A549 (cell line): ENCODE measurements at regions not wholly inside any gene's neighbourhood (a gene's known extent, or its start where the extent isn't known, plus 50 kb on each side); places are given as distances from the start of the nearest gene placed in this dataset.

Experiments
- ATAC-seq, 2 experiments: fragments of 200-7000 bp in 1 of 2; fragments of >200 bp in 1 of 2; cut with Nextera tagmentation in 1 of 2; cut with Tn5 transposase in 1 of 2; 3 replicates each; pipeline versions ENCODE4 v1.8.0 to v1.9.1; 2018 to 2020; ENCODE audit warnings: mild to moderate bottlenecking in 1 of 2, moderate library complexity in 1 of 2
- CTCF ChIA-PET: fragments of 300-600 bp; sonication (Branson Sonifier 250); formaldehyde crosslinking; extraction: SDS; loops from one replicate; lab custom pipeline; 2021; ENCODE audit warnings: antibody characterized with exemption, inconsistent platforms; lab: Yijun Ruan, JAX
- POLR2A ChIA-PET: fragments of 350-600 bp; formaldehyde crosslinking; extraction: SDS; loops from one replicate; lab custom pipeline; 2021; ENCODE audit warnings: antibody characterized with exemption, inconsistent platforms; lab: Yijun Ruan, JAX
- DNase-seq, 2 experiments: peaks; one replicate each; pipeline versions ENCODE4 v3.0.0 to v3.0.0-alpha.2; 2011 to 2016; ENCODE audit warnings: low read depth in 1 of 2, low spot score in 1 of 2
- FAIRE-seq: peaks from 2 replicates; lab custom pipeline; 2011; peaks lifted over from hg19 to GRCh38; lab: Jason Lieb, UNC
- H3K27ac ChIP-seq, 2 experiments: fragments of >200 bp; sonication (Bioruptor Twin); formaldehyde crosslinking; 3 replicates each; pipeline ENCODE4 v1.5.1; 2016 to 2017
- H3K4me1 ChIP-seq: fragments of >200 bp; sonication (Bioruptor Twin); formaldehyde crosslinking; 3 replicates; pipeline ENCODE4 v1.6.1; 2016
- H3K4me2 ChIP-seq: fragments of >200 bp; sonication (Bioruptor Twin); formaldehyde crosslinking; 3 replicates; pipeline ENCODE4 v1.6.1; 2016
- H3K4me3 ChIP-seq: fragments of >200 bp; sonication (Bioruptor Twin); formaldehyde crosslinking; 3 replicates; pipeline ENCODE4 v1.5.1; 2016
- H3K9me3 ChIP-seq: fragments of >200 bp; sonication (Bioruptor Twin); formaldehyde crosslinking; 3 replicates; pipeline ENCODE4 v1.6.1; 2016
- BHLHE40 ChIP-seq: IDR thresholded peaks from 2 replicates; pipeline ENCODE4 v1.6.1; 2012; ENCODE audit warnings: low read depth, low read length, inconsistent platforms
- CBX8 ChIP-seq: fragments of 200-600 bp; sonication (generic); IDR thresholded peaks from 2 replicates; pipeline ENCODE4 v1.6.1; 2016
- CHD4 ChIP-seq: fragments of 200-600 bp; sonication (generic); IDR thresholded peaks from 2 replicates; pipeline ENCODE4 v1.6.1; 2016; ENCODE audit warnings: antibody characterized with exemption, mild to moderate bottlenecking, borderline replicate concordance
- EHF ChIP-seq: fragments of 250-450 bp; sonication (Bioruptor Pico); IDR thresholded peaks from 2 replicates; pipeline ENCODE4 v1.5.0; 2020; ENCODE audit warnings: mild to moderate bottlenecking
- EHMT2 ChIP-seq: fragments of 200-600 bp; sonication (generic); IDR thresholded peaks from 2 replicates; pipeline ENCODE4 v1.6.1; 2016; ENCODE audit warnings: antibody characterized with exemption, low read depth, mild to moderate bottlenecking, moderate library complexity
- ESRRA ChIP-seq: fragments of 150-350 bp; IDR thresholded peaks from 2 replicates; pipeline ENCODE4 v1.6.1; 2014; ENCODE audit warnings: mild to moderate bottlenecking, low read length, borderline replicate concordance
- FOSB ChIP-seq: fragments of 250-450 bp; sonication (Bioruptor Pico); IDR thresholded peaks from 2 replicates; pipeline ENCODE4 v1.5.0; 2020; ENCODE audit warnings: mild to moderate bottlenecking, moderate library complexity
- FOSL2 ChIP-seq, 2 experiments: fragments of 450-650 bp in 1 of 2; fragments of >200 bp in 1 of 2; sonication (Bioruptor Twin) in 1 of 2; formaldehyde crosslinking; IDR thresholded peaks; 2 replicates each; pipeline versions ENCODE4 v1.5.0 to v1.6.1; 2016 to 2020; ENCODE audit warnings: mild to moderate bottlenecking in 1 of 2, moderate library complexity in 1 of 2
- HOXB5 ChIP-seq: fragments of 250-450 bp; sonication (Bioruptor Pico); IDR thresholded peaks from 2 replicates; pipeline ENCODE4 v1.5.0; 2020; ENCODE audit warnings: mild to moderate bottlenecking, moderate library complexity
- KDM1A ChIP-seq: fragments of 200-600 bp; sonication (generic); IDR thresholded peaks from 2 replicates; pipeline ENCODE4 v1.6.1; 2016; ENCODE audit warnings: low read depth, mild to moderate bottlenecking
- MAFK ChIP-seq: fragments of 450-650 bp; IDR thresholded peaks from 2 replicates; pipeline ENCODE4 v1.6.1; 2014; ENCODE audit not compliant: partially characterized antibody
- NFE2L2 ChIP-seq: fragments of 150-350 bp; conservative IDR thresholded peaks from 2 replicates; pipeline ENCODE4 v1.6.1; 2014; ENCODE audit warnings: low read length
- NPAS2 ChIP-seq: fragments of 250-450 bp; sonication (Bioruptor Pico); IDR thresholded peaks from 2 replicates; pipeline ENCODE4 v1.8.0; 2022; ENCODE audit warnings: mild to moderate bottlenecking, moderate library complexity, borderline replicate concordance
- NR3C1 ChIP-seq: fragments of >200 bp; sonication (Bioruptor Twin); formaldehyde crosslinking; IDR thresholded peaks from 3 replicates; pipeline ENCODE4 v1.6.1; 2017
- PBX3 ChIP-seq: IDR thresholded peaks from 2 replicates; pipeline ENCODE4 v1.6.1; 2012
- PHF8 ChIP-seq: fragments of 200-600 bp; sonication (generic); IDR thresholded peaks from 2 replicates; pipeline ENCODE4 v1.6.1; 2016; ENCODE audit warnings: low read depth, mild to moderate bottlenecking, antibody characterized with exemption, moderate library complexity, borderline replicate concordance
- POLR2AphosphoS2 ChIP-seq: conservative IDR thresholded peaks from 2 replicates; pipeline ENCODE4 v1.6.1; 2012; ENCODE audit warnings: low read length, improper control_type of control experiment, inconsistent platforms
- RAD21 ChIP-seq, 2 experiments: fragments of >200 bp in 1 of 2; sonication (Bioruptor Twin) in 1 of 2; formaldehyde crosslinking in 1 of 2; IDR thresholded peaks in 1 of 2; conservative IDR thresholded peaks in 1 of 2; 2 replicates in 1 of 2; 3 replicates in 1 of 2; pipeline ENCODE4 v1.6.1; 2012 to 2018; ENCODE audit warnings: inconsistent platforms in 1 of 2
- RARB ChIP-seq: fragments of 250-450 bp; sonication (Bioruptor Pico); IDR thresholded peaks from 2 replicates; pipeline ENCODE4 v1.8.0; 2021; ENCODE audit warnings: mild to moderate bottlenecking, moderate library complexity
- RCOR1 ChIP-seq: fragments of 150-350 bp; IDR thresholded peaks from 2 replicates; pipeline ENCODE4 v1.6.1; 2014; ENCODE audit warnings: antibody characterized with exemption, low read length, low read depth
- RNF2 ChIP-seq: fragments of 200-600 bp; sonication (generic); IDR thresholded peaks from 2 replicates; pipeline ENCODE4 v1.6.1; 2016; ENCODE audit warnings: low read depth, mild to moderate bottlenecking, antibody characterized with exemption, moderate library complexity, borderline replicate concordance
- SMC3 ChIP-seq: fragments of >200 bp; sonication (Bioruptor Twin); formaldehyde crosslinking; IDR thresholded peaks from 3 replicates; pipeline ENCODE4 v1.6.1; 2018; ENCODE audit warnings: inconsistent platforms
- SREBF2 ChIP-seq: fragments of 450-650 bp; IDR thresholded peaks from 2 replicates; pipeline ENCODE4 v1.6.1; 2014; ENCODE audit warnings: mild to moderate bottlenecking, moderate library complexity
- TFCP2L1 ChIP-seq: fragments of 250-450 bp; sonication (Bioruptor Pico); IDR thresholded peaks from 2 replicates; pipeline ENCODE4 v1.5.0; 2021; ENCODE audit warnings: mild to moderate bottlenecking
- TP53 ChIP-seq: fragments of 250-450 bp; sonication (Bioruptor Pico); IDR thresholded peaks from 2 replicates; pipeline ENCODE4 v1.5.0; 2021; ENCODE audit warnings: mild to moderate bottlenecking, moderate library complexity
- ZFP36 ChIP-seq: fragments of 450-650 bp; IDR thresholded peaks from 2 replicates; pipeline ENCODE4 v1.6.1; 2014; ENCODE audit warnings: borderline replicate concordance; ENCODE audit not compliant: partially characterized antibody
- WGBS: methylation state at CpG from one replicate; pipeline ENCODE4 v1.1.6; 2017; ENCODE audit errors: missing lambda C conversion rate; 5-methylcytosine and 5-hydroxymethylcytosine counted together
- TF ChIP-seq, protein P1 (sequence below): fragments of 450-650 bp; IDR thresholded peaks from 2 replicates; pipeline ENCODE4 v1.6.1; 2014; ENCODE audit warnings: antibody characterized with exemption

DNA sequence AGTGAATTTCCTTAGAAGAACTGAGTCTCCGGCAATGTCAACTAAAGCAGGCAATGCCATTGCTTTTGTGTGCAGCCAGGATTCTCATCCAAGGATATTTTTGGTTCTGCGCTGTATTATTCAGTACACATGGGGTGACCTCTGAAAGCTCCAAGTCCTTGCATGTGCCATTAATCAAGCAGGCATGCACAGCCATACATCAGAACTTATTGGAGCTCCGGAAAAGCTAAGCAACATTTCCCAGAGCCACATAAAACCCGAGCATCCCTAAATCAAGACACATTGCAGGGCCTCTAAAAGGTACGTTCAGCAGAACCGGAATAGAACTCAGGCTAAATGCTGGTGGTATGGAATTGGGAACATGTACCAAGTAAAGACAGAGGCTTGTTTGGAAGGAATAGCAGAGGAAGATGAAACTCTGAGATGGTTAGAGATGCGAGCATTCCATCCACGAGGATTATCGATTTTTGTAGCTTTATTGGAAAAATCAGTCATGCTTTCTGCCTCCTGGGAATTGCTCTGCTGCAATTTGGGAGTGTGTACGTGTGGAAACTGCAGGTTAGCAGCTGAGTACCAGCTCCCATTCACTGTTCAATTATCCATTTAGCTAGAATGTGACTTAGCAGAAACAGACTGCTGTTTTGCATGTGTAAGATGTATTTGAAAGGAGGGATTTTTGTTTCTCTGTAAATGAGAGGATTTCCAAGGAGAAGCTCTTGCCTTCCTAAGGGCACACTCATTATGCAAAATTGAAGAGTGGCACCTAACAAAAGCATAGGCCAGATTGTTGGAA is 143.7 kb upstream of the WWC1 start:
- 16% methylated on average over 10 of the region's 10 CpGs for WGBS
- H3K4me1 ChIP-seq = no peaks in the 10 kb centered on the region
- peaks cover 3% of the 10 kb centered on the region; the same call in 1 of the 3 replicates for H3K9me3 ChIP-seq
- H3K4me3 ChIP-seq = no peak overlapping the region
- ATAC-seq = no peak
- TF ChIP-seq SMC3 = no peak
- POLR2A ChIA-PET = no interaction called here
- CTCF ChIA-PET = interaction anchor here (0.8 to 1.0 kb wide), 2 partner anchors 21 to 72 kb away, joined by 3 to 4 read pairs; no protein-coding TSS in a partner anchor
- H3K27ac ChIP-seq = no peak overlapping the region
- FAIRE-seq = no peak
- no peak for DNase-seq
- H3K4me2 ChIP-seq = no peak overlapping the region

GRCh38 chr5:168151041-168151440 is 140.4 kb upstream of the WWC1 start:
- Histone ChIP-seq H3K27ac (no peak overlapping the region), H3K4me3 (no peak overlapping the region), H3K9me3 (peaks cover 3% of the 10 kb centered on the region; the same call in 1 of the 3 replicates), H3K4me2 (no peak overlapping the region), H3K4me1 (no peaks in the 10 kb centered on the region)
- TF ChIP-seq, protein P1, sequence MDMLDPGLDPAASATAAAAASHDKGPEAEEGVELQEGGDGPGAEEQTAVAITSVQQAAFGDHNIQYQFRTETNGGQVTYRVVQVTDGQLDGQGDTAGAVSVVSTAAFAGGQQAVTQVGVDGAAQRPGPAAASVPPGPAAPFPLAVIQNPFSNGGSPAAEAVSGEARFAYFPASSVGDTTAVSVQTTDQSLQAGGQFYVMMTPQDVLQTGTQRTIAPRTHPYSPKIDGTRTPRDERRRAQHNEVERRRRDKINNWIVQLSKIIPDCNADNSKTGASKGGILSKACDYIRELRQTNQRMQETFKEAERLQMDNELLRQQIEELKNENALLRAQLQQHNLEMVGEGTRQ = no peak
- no peak for TF ChIP-seq HOXB5 (CRISPR knock-in tag)
- TF ChIP-seq MAFK = no peak
- TF ChIP-seq CHD4 = no peak
- TF ChIP-seq PBX3 = no peak
- TF ChIP-seq RARB = no peak
- TF ChIP-seq NR3C1 = no peak
- no peak for TF ChIP-seq POLR2AphosphoS2
- TF ChIP-seq KDM1A = no peak
- TF ChIP-seq ZFP36 = no peak
- no peak for TF ChIP-seq RAD21 (conservative IDR thresholded peaks at IDR 0.05 in 1 of 2, IDR thresholded peaks at IDR 0.05 in 1 of 2)
- TF ChIP-seq BHLHE40 = no peak
- ATAC-seq (no peak), FAIRE-seq (no peak), DNase-seq (no peak)
- WGBS = 26% methylated on average over 6 of the region's 6 CpGs
- POLR2A ChIA-PET = no interaction called here
- CTCF ChIA-PET = interaction anchor here (0.6 kb wide), 1 partner anchor 37 kb away, joined by 3 read pairs; no protein-coding TSS in a partner anchor

DNA sequence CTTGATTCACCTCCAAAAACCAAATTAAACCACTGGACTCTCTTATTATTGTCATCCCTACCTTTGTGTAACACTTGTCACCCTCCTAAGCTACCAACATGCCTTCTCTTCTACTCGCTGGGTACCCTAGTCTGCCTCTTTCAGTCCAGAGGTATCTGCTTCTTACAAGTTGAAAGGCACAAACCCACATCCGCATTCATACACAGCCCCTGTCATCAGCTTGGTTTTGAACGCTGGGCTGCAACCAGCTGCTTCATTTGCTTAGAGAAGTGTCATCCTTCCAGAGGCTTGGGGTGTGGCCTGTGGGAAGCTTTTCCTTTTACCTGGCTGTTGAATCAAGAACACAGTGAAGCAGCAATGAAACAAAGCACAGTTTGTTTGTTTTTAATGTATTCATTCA is 138.8 kb upstream of the WWC1 start:
- Histone ChIP-seq H3K4me1 (no peaks in the 10 kb centered on the region), H3K9me3 (peaks cover 3% of the 10 kb centered on the region; the same call in 2 of the 3 replicates), H3K27ac (no peak overlapping the region), H3K4me2 (no peak overlapping the region), H3K4me3 (no peak overlapping the region)
- TF ChIP-seq EHMT2 (no peak), RAD21 (conservative IDR thresholded peaks at IDR 0.05 in 1 of 2, IDR thresholded peaks at IDR 0.05 in 1 of 2) (no peak), NPAS2 (CRISPR knock-in tag) (no peak), ESRRA (no peak), SREBF2 (no peak), POLR2AphosphoS2 (no peak), FOSL2 (IDR thresholded peaks at IDR 0.05) (no peak), FOSL2 (CRISPR knock-in tag; IDR thresholded peaks at IDR 0.05) (no peak), TFCP2L1 (CRISPR knock-in tag) (no peak), CBX8 (no peak), FOSB (CRISPR knock-in tag) (no peak), NFE2L2 (no peak), RCOR1 (no peak), RNF2 (no peak), TP53 (CRISPR knock-in tag) (no peak), PHF8 (no peak), EHF (CRISPR knock-in tag) (no peak)
- TF ChIP-seq, protein P1 = no peak
- FAIRE-seq (no peak), ATAC-seq (no peak), DNase-seq (no peak)
- WGBS = 0% methylated on average over 3 of the region's 3 CpGs
- ChIA-PET CTCF (interaction anchor here (1.1 to 1.2 kb wide), 3 partner anchors 11 to 68 kb away, joined by 3 read pairs; no protein-coding TSS in a partner anchor), POLR2A (no interaction called here)
